DND-41 (cell line): ENCODE measurements at regions not wholly inside any gene's neighbourhood (a gene's known extent, or its start where the extent isn't known, plus 50 kb on each side); places are given as distances from the start of the nearest gene placed in this dataset.

Experiments used
- CTCF ChIP-seq: IDR thresholded peaks from 2 replicates; pipeline ENCODE4 v1.5.1; 2012; ENCODE audit warnings: borderline replicate concordance, low read length, moderate library complexity, mild to moderate bottlenecking; ENCODE audit not compliant: poor library complexity, severe bottlenecking; ENCODE audit errors: extremely low read depth
- EZH2 ChIP-seq: IDR thresholded peaks from 3 replicates; pipeline ENCODE4 v1.6.1; 2012; ENCODE audit warnings: borderline replicate concordance, low read depth, mild to moderate bottlenecking, moderate library complexity, low read length, inconsistent platforms; ENCODE audit not compliant: severe bottlenecking

- TF ChIP-seq CTCF = no peak
- no peak for TF ChIP-seq EZH2
Observed at GRCh38 chr10:121309164-121309563, 289.1 kb downstream of the FGFR2 start.
